DND-41 (cell line): ENCODE measurements at regions not wholly inside any gene's neighbourhood (a gene's known extent, or its start where the extent isn't known, plus 50 kb on each side); places are given as distances from the start of the nearest gene placed in this dataset.

ENCODE experiments used
- EZH2 ChIP-seq: IDR thresholded peaks from 3 replicates; pipeline ENCODE4 v1.6.1; 2012; ENCODE audit warnings: borderline replicate concordance, low read depth, mild to moderate bottlenecking, moderate library complexity, low read length, inconsistent platforms; ENCODE audit not compliant: severe bottlenecking
- TF ChIP-seq, protein P1 (sequence below): IDR thresholded peaks from 2 replicates; pipeline ENCODE4 v1.5.1; 2012; ENCODE audit warnings: borderline replicate concordance, low read length, moderate library complexity, mild to moderate bottlenecking; ENCODE audit not compliant: poor library complexity, severe bottlenecking; ENCODE audit errors: extremely low read depth

DNA sequence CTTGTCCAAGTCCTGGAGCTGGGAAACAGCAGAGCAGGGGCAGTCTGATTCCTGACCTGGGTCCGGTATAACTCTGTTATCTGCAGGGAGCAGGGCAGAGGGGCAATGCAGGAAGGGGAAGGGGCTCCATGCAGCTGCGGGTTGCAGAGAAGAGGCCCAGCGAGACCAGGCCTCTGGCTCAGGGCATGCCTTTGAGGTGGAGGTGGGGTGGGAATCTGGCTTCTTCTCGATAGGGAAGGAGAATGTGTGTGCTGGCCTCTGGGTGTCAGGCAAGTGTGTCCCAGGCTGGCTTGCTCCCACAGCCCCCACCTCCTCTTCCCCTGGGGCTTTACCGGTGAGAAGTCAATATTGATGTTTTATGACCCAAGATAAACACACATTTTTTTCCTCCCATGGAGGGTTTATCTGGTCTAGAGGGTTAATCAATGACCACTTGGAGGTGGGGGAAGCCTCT is 187.1 kb upstream of the HAAO start:
- no peak for TF ChIP-seq EZH2
- TF ChIP-seq, protein P1, sequence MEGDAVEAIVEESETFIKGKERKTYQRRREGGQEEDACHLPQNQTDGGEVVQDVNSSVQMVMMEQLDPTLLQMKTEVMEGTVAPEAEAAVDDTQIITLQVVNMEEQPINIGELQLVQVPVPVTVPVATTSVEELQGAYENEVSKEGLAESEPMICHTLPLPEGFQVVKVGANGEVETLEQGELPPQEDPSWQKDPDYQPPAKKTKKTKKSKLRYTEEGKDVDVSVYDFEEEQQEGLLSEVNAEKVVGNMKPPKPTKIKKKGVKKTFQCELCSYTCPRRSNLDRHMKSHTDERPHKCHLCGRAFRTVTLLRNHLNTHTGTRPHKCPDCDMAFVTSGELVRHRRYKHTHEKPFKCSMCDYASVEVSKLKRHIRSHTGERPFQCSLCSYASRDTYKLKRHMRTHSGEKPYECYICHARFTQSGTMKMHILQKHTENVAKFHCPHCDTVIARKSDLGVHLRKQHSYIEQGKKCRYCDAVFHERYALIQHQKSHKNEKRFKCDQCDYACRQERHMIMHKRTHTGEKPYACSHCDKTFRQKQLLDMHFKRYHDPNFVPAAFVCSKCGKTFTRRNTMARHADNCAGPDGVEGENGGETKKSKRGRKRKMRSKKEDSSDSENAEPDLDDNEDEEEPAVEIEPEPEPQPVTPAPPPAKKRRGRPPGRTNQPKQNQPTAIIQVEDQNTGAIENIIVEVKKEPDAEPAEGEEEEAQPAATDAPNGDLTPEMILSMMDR: peak; percentile 23
